ENCODE measurements at regions not wholly inside any gene's neighbourhood (a gene's known extent, or its start where the extent isn't known, plus 50 kb on each side); places are given as distances from the start of the nearest gene placed in this dataset.

DNA sequence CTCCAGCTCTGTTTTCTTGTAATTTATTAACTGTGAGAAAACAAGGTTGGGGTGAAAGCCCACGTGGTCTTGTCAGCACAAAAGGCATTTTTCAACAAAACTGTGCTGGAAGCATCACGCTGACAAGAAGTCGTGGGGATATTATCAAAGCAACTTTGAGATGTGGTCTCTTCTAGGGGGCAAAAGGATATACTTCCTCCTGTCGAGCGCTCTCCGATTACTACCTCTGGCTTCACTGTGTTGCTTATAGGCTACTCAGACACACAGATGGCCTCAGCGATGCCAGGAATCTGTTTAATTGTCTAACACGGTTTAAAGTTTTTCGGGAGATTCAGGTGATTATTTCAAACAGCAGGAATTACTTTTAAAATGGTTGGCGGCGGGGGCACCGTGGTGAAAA, 275.9 kb upstream of the SOX4 start:
- POLR2A ChIA-PET = no interaction called here
- intact Hi-C loops (cut with micrococcal nuclease; ENCODE audit: unreplicated experiment) (no loop called here), in situ Hi-C loops (cut with HindIII; ENCODE audit: low pct_unique_long_range_greater_than_20kb, low sequenced_read_pairs) (no loop called here)
- H3K4me3 ChIP-seq (ENCODE audit: low read depth in 2 of 2, low read length in 2 of 2) = no peak overlapping the region
- no peaks in the 10 kb centered on the region for H3K27me3 ChIP-seq (ENCODE audit: control insufficient read depth, insufficient read depth, low read length)
- CTCF ChIA-PET = no interaction called here
- BruUV-seq (replicated peaks) = no TSS peak
- no peaks in the 10 kb centered on the region for H3K36me3 ChIP-seq (ENCODE audit: control insufficient read depth, insufficient read depth, low read length)
- ATAC-seq (no peak), DNase-seq (ENCODE audit: low read depth, low spot score) (no peak)
- TF ChIP-seq SIN3A (IDR thresholded peaks at IDR 0.05; ENCODE audit: borderline replicate concordance, insufficient read depth, low read depth, low read length) (no peak), TCF7L2 (IDR thresholded peaks at IDR 0.05; ENCODE audit: low read depth, low read length) (no peak), POLR2AphosphoS5 (IDR thresholded peaks at IDR 0.05; ENCODE audit: low read depth, low read length) (no peak)
- TF ChIP-seq, protein P1, sequence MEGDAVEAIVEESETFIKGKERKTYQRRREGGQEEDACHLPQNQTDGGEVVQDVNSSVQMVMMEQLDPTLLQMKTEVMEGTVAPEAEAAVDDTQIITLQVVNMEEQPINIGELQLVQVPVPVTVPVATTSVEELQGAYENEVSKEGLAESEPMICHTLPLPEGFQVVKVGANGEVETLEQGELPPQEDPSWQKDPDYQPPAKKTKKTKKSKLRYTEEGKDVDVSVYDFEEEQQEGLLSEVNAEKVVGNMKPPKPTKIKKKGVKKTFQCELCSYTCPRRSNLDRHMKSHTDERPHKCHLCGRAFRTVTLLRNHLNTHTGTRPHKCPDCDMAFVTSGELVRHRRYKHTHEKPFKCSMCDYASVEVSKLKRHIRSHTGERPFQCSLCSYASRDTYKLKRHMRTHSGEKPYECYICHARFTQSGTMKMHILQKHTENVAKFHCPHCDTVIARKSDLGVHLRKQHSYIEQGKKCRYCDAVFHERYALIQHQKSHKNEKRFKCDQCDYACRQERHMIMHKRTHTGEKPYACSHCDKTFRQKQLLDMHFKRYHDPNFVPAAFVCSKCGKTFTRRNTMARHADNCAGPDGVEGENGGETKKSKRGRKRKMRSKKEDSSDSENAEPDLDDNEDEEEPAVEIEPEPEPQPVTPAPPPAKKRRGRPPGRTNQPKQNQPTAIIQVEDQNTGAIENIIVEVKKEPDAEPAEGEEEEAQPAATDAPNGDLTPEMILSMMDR (IDR thresholded peaks at IDR 0.05) = no peak
- TF ChIP-seq, protein P2, sequence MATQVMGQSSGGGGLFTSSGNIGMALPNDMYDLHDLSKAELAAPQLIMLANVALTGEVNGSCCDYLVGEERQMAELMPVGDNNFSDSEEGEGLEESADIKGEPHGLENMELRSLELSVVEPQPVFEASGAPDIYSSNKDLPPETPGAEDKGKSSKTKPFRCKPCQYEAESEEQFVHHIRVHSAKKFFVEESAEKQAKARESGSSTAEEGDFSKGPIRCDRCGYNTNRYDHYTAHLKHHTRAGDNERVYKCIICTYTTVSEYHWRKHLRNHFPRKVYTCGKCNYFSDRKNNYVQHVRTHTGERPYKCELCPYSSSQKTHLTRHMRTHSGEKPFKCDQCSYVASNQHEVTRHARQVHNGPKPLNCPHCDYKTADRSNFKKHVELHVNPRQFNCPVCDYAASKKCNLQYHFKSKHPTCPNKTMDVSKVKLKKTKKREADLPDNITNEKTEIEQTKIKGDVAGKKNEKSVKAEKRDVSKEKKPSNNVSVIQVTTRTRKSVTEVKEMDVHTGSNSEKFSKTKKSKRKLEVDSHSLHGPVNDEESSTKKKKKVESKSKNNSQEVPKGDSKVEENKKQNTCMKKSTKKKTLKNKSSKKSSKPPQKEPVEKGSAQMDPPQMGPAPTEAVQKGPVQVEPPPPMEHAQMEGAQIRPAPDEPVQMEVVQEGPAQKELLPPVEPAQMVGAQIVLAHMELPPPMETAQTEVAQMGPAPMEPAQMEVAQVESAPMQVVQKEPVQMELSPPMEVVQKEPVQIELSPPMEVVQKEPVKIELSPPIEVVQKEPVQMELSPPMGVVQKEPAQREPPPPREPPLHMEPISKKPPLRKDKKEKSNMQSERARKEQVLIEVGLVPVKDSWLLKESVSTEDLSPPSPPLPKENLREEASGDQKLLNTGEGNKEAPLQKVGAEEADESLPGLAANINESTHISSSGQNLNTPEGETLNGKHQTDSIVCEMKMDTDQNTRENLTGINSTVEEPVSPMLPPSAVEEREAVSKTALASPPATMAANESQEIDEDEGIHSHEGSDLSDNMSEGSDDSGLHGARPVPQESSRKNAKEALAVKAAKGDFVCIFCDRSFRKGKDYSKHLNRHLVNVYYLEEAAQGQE (IDR thresholded peaks at IDR 0.05; ENCODE audit: insufficient read depth in 1 of 2, low read depth in 2 of 2, low read length in 1 of 2) = no peak
- H3K4me1 ChIP-seq (ENCODE audit: control insufficient read depth, insufficient read depth, low read length) = no peaks in the 10 kb centered on the region
- no peak overlapping the region for H3K27ac ChIP-seq (ENCODE audit: low read length)
- H3K9me3 ChIP-seq (ENCODE audit: control insufficient read depth, insufficient read depth, low read depth, low read length) = no peaks in the 10 kb centered on the region

- Histone ChIP-seq H3K4me3 (ENCODE audit: low read depth in 2 of 2, low read length in 2 of 2) (no peak overlapping the region), H3K27ac (ENCODE audit: low read length) (no peak overlapping the region), H3K9me3 (ENCODE audit: control insufficient read depth, insufficient read depth, low read depth, low read length) (no peaks in the 10 kb centered on the region), H3K4me1 (ENCODE audit: control insufficient read depth, insufficient read depth, low read length) (no peaks in the 10 kb centered on the region), H3K27me3 (ENCODE audit: control insufficient read depth, insufficient read depth, low read length) (no peaks in the 10 kb centered on the region), H3K36me3 (ENCODE audit: control insufficient read depth, insufficient read depth, low read length) (no peaks in the 10 kb centered on the region)
- intact Hi-C loops (cut with micrococcal nuclease; ENCODE audit: unreplicated experiment) = no loop called here
- ChIA-PET CTCF (no interaction called here), POLR2A (no interaction called here)
- in situ Hi-C loops (cut with HindIII; ENCODE audit: low pct_unique_long_range_greater_than_20kb, low sequenced_read_pairs) = no loop called here
- TF ChIP-seq, protein P2 (IDR thresholded peaks at IDR 0.05; ENCODE audit: insufficient read depth in 1 of 2, low read depth in 2 of 2, low read length in 1 of 2) = no peak
- TF ChIP-seq, protein P1 (IDR thresholded peaks at IDR 0.05) = no peak
- no peak for TF ChIP-seq POLR2AphosphoS5 (IDR thresholded peaks at IDR 0.05; ENCODE audit: low read depth, low read length)
- TF ChIP-seq SIN3A (IDR thresholded peaks at IDR 0.05; ENCODE audit: borderline replicate concordance, insufficient read depth, low read depth, low read length) = no peak
- TF ChIP-seq TCF7L2 (IDR thresholded peaks at IDR 0.05; ENCODE audit: low read depth, low read length) = no peak
- DNase-seq (ENCODE audit: low read depth, low spot score) (no peak), ATAC-seq (no peak)
- BruUV-seq (replicated peaks) = no TSS peak
Observed at GRCh38 chr6:21321076-21321475, 272.5 kb upstream of the SOX4 start.
